Mucosa of descending colon (tissue), 3 donors: ENCODE measurements at regions not wholly inside any gene's neighbourhood (a gene's known extent, or its start where the extent isn't known, plus 50 kb on each side); places are given as distances from the start of the nearest gene placed in this dataset.

Experiments
- ATAC-seq: fragments of 200-7000 bp; cut with Tn5 transposase; one replicate; pipeline ENCODE4 v1.9.1; 2020; ENCODE audit warnings: mild to moderate bottlenecking, moderate library complexity
- DNase-seq, 3 donors: peaks; one replicate each; pipeline ENCODE4 v3.0.0-alpha.2; 2020
- H3K36me3 ChIP-seq: fragments of 200-600 bp; one replicate; pipeline ENCODE4 v1.8.0; 2021; ENCODE audit warnings: low read depth, mild to moderate bottlenecking
- H3K4me1 ChIP-seq: fragments of 200-600 bp; one replicate; pipeline ENCODE4 v1.8.0; 2021; ENCODE audit warnings: low read depth, mild to moderate bottlenecking
- H3K4me3 ChIP-seq: fragments of 200-600 bp; one replicate; pipeline ENCODE4 v1.8.0; 2021; ENCODE audit warnings: mild to moderate bottlenecking
- H3K9me3 ChIP-seq: fragments of 200-600 bp; one replicate; pipeline ENCODE4 v1.8.0; 2021; ENCODE audit warnings: mild to moderate bottlenecking
- intact Hi-C, 2 donors: fragments of 100-400 bp; cut with DNase I in 1 of 2; cut with micrococcal nuclease in 1 of 2; formaldehyde crosslinking; loops; one replicate each; pipeline versions ENCODE4 v1.11.0 to v1.11.1; 2022; cut with DNase I, micrococcal nuclease
- TF ChIP-seq, protein P1 (sequence below): fragments of 200-600 bp; IDR thresholded peaks from one replicate; pipeline ENCODE4 v1.8.0; 2022; ENCODE audit warnings: antibody characterized with exemption, mild to moderate bottlenecking
- donor health status: DM: no; HTN: no; CAD: no; lungs with moderate emphysema.
- donor health status: DM: no; HTN: no; CAD: no.
- donor health status: DM: no; HTN: yes; CAD: no.

- no peak for DNase-seq
These were observed 154.6 kb upstream of the RPS6KA3 start for GRCh38 chrX:20421275-20421674.

GRCh38 chrX:20420058-20420457 lies 153.3 kb upstream of the RPS6KA3 start:
- H3K36me3 ChIP-seq = no peaks in the 10 kb centered on the region
- no peaks in the 10 kb centered on the region for H3K4me1 ChIP-seq
- DNase-seq = no peak
- no peak overlapping the region for H3K4me3 ChIP-seq
- H3K9me3 ChIP-seq = no peaks in the 10 kb centered on the region
- TF ChIP-seq, protein P1, sequence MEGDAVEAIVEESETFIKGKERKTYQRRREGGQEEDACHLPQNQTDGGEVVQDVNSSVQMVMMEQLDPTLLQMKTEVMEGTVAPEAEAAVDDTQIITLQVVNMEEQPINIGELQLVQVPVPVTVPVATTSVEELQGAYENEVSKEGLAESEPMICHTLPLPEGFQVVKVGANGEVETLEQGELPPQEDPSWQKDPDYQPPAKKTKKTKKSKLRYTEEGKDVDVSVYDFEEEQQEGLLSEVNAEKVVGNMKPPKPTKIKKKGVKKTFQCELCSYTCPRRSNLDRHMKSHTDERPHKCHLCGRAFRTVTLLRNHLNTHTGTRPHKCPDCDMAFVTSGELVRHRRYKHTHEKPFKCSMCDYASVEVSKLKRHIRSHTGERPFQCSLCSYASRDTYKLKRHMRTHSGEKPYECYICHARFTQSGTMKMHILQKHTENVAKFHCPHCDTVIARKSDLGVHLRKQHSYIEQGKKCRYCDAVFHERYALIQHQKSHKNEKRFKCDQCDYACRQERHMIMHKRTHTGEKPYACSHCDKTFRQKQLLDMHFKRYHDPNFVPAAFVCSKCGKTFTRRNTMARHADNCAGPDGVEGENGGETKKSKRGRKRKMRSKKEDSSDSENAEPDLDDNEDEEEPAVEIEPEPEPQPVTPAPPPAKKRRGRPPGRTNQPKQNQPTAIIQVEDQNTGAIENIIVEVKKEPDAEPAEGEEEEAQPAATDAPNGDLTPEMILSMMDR = no peak
- intact Hi-C loops = no loop called here
- no peak for ATAC-seq

More at GRCh38 chrX:20421275-20421674, 154.6 kb upstream of the RPS6KA3 start:
- Histone ChIP-seq H3K4me1 (no peaks in the 10 kb centered on the region), H3K4me3 (no peak overlapping the region), H3K9me3 (no peaks in the 10 kb centered on the region), H3K36me3 (no peaks in the 10 kb centered on the region)
- no peak for ATAC-seq
- TF ChIP-seq, protein P1 = no peak
- intact Hi-C loops = no loop called here

DNA sequence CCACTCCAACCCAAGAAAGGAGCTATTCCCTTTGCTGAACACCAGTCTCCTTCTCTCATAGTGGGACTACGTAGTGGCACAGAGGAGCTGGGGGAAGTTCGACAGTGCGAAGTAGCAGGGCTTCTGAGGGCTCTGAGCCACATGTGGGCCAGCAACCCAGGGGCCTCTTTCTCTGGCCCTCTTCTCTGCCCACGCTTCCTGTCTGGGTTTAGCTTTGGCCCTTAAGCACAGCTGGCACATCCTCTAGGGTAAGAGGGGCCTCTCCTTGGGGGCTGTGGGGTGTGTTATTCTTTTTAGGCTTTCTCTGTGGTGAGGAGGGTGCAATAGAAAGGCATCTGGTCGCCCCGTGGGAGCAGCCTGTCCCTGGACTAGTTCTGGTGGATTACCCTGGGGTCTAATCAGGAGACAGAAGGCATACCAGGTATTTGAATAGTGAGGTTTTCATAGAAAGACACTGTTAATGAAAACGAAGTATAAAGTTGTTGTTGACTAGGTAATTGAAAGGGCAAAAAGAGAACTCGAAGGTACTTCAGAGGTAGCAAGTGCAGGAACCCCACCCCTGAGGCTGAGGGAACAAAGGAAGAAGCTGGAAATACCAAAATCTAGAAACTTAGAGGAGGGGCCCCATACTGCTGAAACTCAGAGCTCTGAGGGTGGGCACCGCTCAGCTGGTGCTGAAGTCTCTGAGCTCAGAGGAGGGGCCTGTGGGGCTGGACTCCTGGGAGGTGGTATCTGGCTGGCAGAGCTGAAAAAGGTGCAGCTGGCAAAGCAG lies 151.9 kb upstream of the RPS6KA3 start:
- ATAC-seq = peak; percentile 36
- no peaks in the 10 kb centered on the region for H3K4me1 ChIP-seq
- DNase-seq = no peak
- no peaks in the 10 kb centered on the region for H3K9me3 ChIP-seq
- intact Hi-C loops = no loop called here
- TF ChIP-seq, protein P1 = no peak
- H3K4me3 ChIP-seq = no peak overlapping the region
- H3K36me3 ChIP-seq = no peaks in the 10 kb centered on the region

GRCh38 chrX:20414762-20415445 lies 148.2 kb upstream of the RPS6KA3 start:
- TF ChIP-seq, protein P1 = no peak
- ATAC-seq = no peak
- intact Hi-C loops = no loop called here

DNA sequence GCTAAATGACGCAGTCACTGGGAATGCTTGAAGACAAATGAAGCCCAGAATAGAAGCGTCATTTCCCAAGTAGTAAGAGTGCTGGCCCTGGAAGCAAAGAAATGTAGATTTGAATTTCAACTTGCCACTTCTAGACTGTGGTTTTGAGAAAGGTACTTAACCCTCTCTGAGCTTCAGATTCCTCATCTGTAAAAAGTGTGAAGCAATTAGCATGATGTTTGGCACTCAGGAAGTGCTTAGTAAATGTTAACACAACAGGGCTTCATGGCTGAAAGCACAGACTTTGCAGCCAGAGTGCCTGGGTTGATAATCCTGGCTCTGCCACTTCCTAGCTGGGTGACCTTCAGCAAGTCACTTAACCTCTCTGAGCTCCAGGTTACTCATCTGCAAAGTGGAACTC lies 147.4 kb upstream of the RPS6KA3 start:
- Histone ChIP-seq H3K9me3 (no peaks in the 10 kb centered on the region), H3K4me3 (no peak overlapping the region), H3K36me3 (no peaks in the 10 kb centered on the region), H3K4me1 (no peaks in the 10 kb centered on the region)
- ATAC-seq = no peak
- TF ChIP-seq, protein P1 = no peak
- intact Hi-C loops = no loop called here
- DNase-seq = no peak

More at GRCh38 chrX:20414762-20415445, 148.2 kb upstream of the RPS6KA3 start:
- DNase-seq = no peak
- no peaks in the 10 kb centered on the region for H3K9me3 ChIP-seq
- no peak overlapping the region for H3K4me3 ChIP-seq
- H3K36me3 ChIP-seq = no peaks in the 10 kb centered on the region
- no peaks in the 10 kb centered on the region for H3K4me1 ChIP-seq
